ENCODE measurements at regions not wholly inside any gene's neighbourhood (a gene's known extent, or its start where the extent isn't known, plus 50 kb on each side); places are given as distances from the start of the nearest gene placed in this dataset.

DNA sequence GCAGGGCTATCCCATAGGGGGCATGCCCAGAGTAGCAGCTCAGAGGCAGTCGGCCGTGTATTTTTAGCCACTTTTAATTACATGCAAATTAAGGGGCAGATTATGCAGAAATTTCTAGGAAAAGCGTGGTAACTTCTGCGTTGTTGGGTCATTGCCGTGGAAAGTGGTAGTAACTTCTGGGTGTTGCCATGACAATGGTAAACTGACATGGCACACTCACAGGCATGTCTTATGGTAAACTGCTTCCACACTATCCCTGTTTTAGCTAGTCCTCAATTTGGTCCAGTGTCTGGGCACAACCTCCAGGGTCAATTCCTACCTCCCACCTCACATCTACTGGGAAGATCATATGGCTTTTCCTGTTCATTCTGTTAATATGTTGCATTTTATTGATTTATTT, 428.9 kb upstream of the FANCL start:
- no peak overlapping the region for H3K27ac Mint-ChIP-seq (ENCODE audit: low read depth)
- H3K9me3 Mint-ChIP-seq, result peaks cover 11% of the 10 kb centered on the region
- no peak overlapping the region for H3K4me3 Mint-ChIP-seq
- DNase-seq (ENCODE audit: low spot score in 2 of 2), result no peak
- H3K27me3 Mint-ChIP-seq, result no peaks in the 10 kb centered on the region
- no peak for ATAC-seq (replicated peaks; ENCODE audit: extremely low read depth, poor library complexity, severe bottlenecking)
- no peaks in the 10 kb centered on the region for H3K36me3 Mint-ChIP-seq (ENCODE audit: insufficient read depth)
- H3K4me1 Mint-ChIP-seq, result no peaks in the 10 kb centered on the region

DNA sequence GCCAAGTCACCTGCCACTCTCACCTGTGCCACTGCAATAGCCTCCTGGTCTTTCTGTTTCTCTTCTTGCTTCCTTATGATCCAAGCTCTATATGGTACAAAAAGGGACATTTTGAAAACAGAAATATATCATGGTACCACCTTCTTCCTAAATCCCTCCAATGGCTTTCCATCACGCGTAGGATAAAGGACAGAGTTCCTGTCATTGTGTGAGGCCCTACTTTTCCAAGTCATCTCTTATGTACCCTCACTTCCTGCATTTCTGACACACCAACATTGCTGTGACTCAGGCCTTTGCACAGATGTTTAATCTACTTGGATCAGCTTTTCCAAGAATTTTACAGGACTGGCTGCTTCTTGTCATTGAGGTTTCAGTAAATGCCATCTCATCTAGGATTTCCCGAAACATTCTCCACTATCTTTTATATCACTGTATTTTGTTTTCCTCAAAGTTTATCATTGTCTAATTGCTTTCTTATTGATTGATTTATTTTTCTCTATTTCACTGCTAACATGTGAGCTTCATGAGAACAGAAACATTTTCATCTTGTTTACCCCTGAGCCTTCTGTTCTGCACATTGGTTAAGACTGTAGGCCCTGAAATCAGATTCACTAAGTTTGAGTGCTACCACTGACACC, 426.1 kb upstream of the FANCL start:
- Mint-ChIP-seq H3K27me3 (no peaks in the 10 kb centered on the region), H3K27ac (ENCODE audit: low read depth) (no peak overlapping the region), H3K4me3 (no peak overlapping the region), H3K9me3 (peaks cover 11% of the 10 kb centered on the region), H3K36me3 (ENCODE audit: insufficient read depth) (no peaks in the 10 kb centered on the region), H3K4me1 (no peaks in the 10 kb centered on the region)
- no peak for DNase-seq (ENCODE audit: low spot score in 2 of 2)
- no peak for ATAC-seq (replicated peaks; ENCODE audit: extremely low read depth, poor library complexity, severe bottlenecking)

DNA sequence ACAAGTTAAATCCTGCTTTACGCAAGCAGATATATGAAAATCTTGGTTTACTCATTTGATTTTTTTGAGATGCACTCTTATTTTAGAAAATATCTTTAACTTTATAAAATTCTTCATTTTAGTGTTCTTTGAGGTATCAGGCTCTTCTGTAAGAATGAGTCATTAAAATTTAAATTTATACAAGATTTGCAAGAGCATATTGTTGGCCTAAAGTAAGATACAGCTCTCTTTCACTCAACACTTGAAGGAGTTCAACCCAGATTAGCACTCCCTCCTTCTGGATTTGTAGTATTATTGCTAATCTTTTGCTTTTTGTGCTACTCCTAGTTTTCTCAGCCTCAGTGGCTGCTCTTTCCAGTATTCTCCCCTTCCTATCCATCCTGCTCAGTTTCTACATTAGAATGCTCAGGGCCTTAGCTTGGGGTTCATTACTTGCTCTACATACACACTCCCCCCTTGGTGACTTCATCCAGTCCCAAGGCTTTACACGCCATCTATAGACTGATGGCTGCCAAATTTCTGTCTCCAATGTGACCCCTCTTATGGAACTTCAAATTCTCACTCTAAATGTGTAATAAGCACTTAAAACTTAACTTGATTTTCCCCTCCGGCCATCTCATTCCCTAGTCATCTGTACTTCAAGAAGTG, 425.3 kb upstream of the FANCL start:
- H3K27me3 Mint-ChIP-seq, result no peaks in the 10 kb centered on the region
- H3K36me3 Mint-ChIP-seq (ENCODE audit: insufficient read depth), result no peaks in the 10 kb centered on the region
- H3K27ac Mint-ChIP-seq (ENCODE audit: low read depth), result no peak overlapping the region
- no peaks in the 10 kb centered on the region for H3K4me1 Mint-ChIP-seq
- no peak for DNase-seq (ENCODE audit: low spot score in 2 of 2)
- H3K4me3 Mint-ChIP-seq, result no peak overlapping the region
- ATAC-seq (replicated peaks; ENCODE audit: extremely low read depth, poor library complexity, severe bottlenecking), result no peak
- peaks cover 11% of the 10 kb centered on the region for H3K9me3 Mint-ChIP-seq

DNA sequence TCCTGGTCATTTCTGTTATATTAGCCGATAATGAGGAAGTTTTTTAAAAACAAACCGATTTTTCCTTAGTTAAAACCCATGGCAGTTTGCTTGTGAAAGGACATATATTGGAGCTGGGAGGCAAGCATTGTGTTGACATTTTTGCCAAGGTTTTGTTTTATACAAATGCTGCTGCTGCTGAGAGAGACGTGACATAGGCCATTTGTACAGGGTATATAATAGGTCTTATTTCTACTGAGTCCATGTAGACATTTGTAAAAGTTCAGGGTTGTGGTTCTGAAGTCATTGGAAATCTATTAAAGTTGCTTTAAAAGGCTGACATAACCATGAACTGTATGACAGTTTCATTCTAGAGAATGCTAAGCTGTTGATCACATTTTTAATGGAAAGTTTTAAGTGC, 424.0 kb upstream of the FANCL start:
- no peaks in the 10 kb centered on the region for H3K36me3 Mint-ChIP-seq (ENCODE audit: insufficient read depth)
- ATAC-seq (replicated peaks; ENCODE audit: extremely low read depth, poor library complexity, severe bottlenecking) (no peak), DNase-seq (ENCODE audit: low spot score in 2 of 2) (no peak)
- no peaks in the 10 kb centered on the region for H3K27me3 Mint-ChIP-seq
- H3K4me1 Mint-ChIP-seq, result no peaks in the 10 kb centered on the region
- no peak overlapping the region for H3K27ac Mint-ChIP-seq (ENCODE audit: low read depth)
- H3K4me3 Mint-ChIP-seq, result no peak overlapping the region
- H3K9me3 Mint-ChIP-seq, result peaks cover 11% of the 10 kb centered on the region

DNA sequence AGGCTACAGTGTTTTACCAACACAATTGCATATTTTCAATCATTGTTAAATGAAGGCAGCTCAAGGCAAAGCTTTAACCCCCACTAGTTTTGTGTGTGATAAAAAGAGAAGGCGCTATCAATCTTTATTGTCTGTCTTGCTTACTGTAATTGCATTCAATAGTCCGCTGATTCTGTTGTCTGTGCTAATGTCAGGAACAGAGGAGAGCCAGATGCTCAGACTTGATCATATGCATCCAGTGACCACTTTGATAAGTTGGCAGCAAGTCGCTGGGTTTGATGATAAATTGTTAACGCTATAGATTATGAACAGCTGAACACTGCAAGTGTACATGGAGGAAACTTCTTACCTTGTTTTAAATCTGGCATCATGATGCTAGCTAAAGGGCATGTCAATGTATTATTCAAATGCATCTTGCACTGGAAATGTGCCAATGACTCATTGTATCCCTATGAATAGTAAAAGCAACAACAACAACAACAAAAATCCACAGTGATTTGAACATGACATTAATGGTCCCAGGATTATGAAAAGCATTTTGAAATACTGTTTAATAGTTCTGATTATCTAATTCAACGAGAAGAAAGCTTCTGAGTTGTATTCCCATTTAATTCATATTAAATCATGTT, 423.5 kb upstream of the FANCL start:
- no peak for ATAC-seq (replicated peaks; ENCODE audit: extremely low read depth, poor library complexity, severe bottlenecking)
- no peaks in the 10 kb centered on the region for H3K27me3 Mint-ChIP-seq
- DNase-seq (ENCODE audit: low spot score in 2 of 2), result no peak
- H3K4me1 Mint-ChIP-seq, result no peaks in the 10 kb centered on the region
- H3K4me3 Mint-ChIP-seq, result no peak overlapping the region
- no peak overlapping the region for H3K27ac Mint-ChIP-seq (ENCODE audit: low read depth)
- H3K36me3 Mint-ChIP-seq (ENCODE audit: insufficient read depth), result no peaks in the 10 kb centered on the region
- H3K9me3 Mint-ChIP-seq, result peaks cover 11% of the 10 kb centered on the region

DNA sequence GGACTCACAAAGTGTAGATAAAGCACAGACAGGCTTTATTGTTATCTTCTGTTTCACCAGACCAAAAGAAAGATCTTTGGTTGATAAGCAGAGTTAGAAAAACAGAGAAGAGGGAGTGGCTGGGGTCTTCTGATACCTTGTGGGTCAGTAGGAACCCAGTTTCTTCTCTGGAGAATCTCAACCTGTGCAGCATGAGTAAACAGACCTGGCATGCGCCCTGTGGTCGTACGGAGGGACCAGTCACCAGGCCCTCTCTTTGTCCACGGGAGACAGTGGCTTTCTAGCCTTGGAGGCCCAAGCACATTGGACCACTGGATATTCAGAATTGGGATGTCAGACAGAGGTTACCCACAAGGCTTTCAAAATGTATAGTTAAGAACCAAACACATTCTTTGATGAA, 418.9 kb upstream of the FANCL start:
- H3K4me3 Mint-ChIP-seq, result no peak overlapping the region
- no peak for ATAC-seq (replicated peaks; ENCODE audit: extremely low read depth, poor library complexity, severe bottlenecking)
- no peaks in the 10 kb centered on the region for H3K4me1 Mint-ChIP-seq
- no peak overlapping the region for H3K27ac Mint-ChIP-seq (ENCODE audit: low read depth)
- no peaks in the 10 kb centered on the region for H3K36me3 Mint-ChIP-seq (ENCODE audit: insufficient read depth)
- no peaks in the 10 kb centered on the region for H3K27me3 Mint-ChIP-seq
- no peak for DNase-seq (ENCODE audit: low spot score in 2 of 2)
- no peaks in the 10 kb centered on the region for H3K9me3 Mint-ChIP-seq

DNA sequence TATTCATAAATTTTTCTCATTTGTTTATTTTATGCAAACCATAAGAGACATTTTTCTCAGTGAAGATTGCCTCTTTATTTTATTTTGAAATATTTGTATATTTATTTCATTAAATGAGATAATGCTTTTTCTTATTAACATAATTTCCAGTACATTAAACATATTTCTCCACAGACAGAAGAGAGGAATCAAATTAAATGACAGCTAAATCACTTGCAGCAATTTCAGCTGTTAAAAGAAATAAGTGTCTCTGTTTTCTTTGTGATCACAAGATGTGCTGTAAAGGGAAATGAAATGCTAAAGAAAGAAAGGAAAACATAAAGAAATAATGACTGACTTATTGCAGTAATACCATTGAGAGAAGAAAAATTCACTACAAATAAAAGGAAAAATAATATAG, 414.0 kb upstream of the FANCL start:
- no peaks in the 10 kb centered on the region for H3K36me3 Mint-ChIP-seq (ENCODE audit: insufficient read depth)
- no peaks in the 10 kb centered on the region for H3K27me3 Mint-ChIP-seq

DNA sequence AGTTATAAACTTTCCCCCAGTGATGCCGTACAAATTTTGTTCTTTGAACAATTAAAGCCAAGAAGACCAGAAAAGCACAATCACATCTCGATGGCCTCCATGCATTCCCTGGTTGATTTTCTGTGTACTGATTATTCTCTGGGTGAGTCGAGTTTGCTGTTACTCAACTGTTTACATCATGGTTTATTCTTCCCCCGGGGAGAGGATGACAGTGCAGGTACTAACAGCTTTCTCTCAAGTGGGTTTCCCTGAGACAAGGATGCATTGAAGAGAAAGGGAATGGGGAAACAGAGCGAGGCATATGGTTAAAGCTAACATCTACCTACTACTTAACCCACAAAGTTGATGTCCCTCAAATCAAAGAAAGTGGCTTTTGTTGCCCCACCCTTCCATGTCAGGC, 410.8 kb upstream of the FANCL start:
- Mint-ChIP-seq H3K4me1 (no peaks in the 10 kb centered on the region), H3K27me3 (no peaks in the 10 kb centered on the region), H3K36me3 (ENCODE audit: insufficient read depth) (no peaks in the 10 kb centered on the region), H3K4me3 (no peak overlapping the region), H3K9me3 (no peaks in the 10 kb centered on the region), H3K27ac (ENCODE audit: low read depth) (no peak overlapping the region)
- DNase-seq (ENCODE audit: low spot score in 2 of 2), result no peak
- no peak for ATAC-seq (replicated peaks; ENCODE audit: extremely low read depth, poor library complexity, severe bottlenecking)

More for the DNA sequence above, 414.0 kb upstream of the FANCL start:
- DNase-seq (ENCODE audit: low spot score in 2 of 2) (no peak), ATAC-seq (replicated peaks; ENCODE audit: extremely low read depth, poor library complexity, severe bottlenecking) (no peak)
- Mint-ChIP-seq H3K9me3 (no peaks in the 10 kb centered on the region), H3K4me3 (no peak overlapping the region), H3K27ac (ENCODE audit: low read depth) (no peak overlapping the region), H3K4me1 (no peaks in the 10 kb centered on the region)

DNA sequence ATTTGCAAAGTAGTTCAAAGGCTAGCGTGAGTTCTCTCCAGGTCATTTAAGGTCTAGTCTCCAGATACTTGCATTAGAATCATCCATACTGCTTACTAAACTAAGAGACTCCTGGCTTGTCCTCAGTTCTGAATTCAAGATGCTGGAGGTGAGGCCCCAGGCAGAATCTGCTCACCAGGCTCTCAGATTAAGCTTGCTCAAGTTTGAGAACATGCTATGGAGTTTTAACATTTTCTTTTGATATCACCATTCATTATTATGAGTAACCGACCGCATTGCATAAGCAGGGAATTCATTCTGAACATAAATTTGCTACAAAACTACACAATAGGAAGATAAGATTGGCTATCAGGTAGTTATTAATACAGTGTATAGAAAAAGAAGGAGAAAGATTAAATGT, 409.7 kb upstream of the FANCL start:
- H3K9me3 Mint-ChIP-seq, result no peaks in the 10 kb centered on the region
- H3K36me3 Mint-ChIP-seq (ENCODE audit: insufficient read depth), result no peaks in the 10 kb centered on the region
- H3K27ac Mint-ChIP-seq (ENCODE audit: low read depth), result no peak overlapping the region
- DNase-seq (ENCODE audit: low spot score in 2 of 2), result no peak
- no peaks in the 10 kb centered on the region for H3K27me3 Mint-ChIP-seq
- H3K4me1 Mint-ChIP-seq, result no peaks in the 10 kb centered on the region
- H3K4me3 Mint-ChIP-seq, result no peak overlapping the region
- no peak for ATAC-seq (replicated peaks; ENCODE audit: extremely low read depth, poor library complexity, severe bottlenecking)

DNA sequence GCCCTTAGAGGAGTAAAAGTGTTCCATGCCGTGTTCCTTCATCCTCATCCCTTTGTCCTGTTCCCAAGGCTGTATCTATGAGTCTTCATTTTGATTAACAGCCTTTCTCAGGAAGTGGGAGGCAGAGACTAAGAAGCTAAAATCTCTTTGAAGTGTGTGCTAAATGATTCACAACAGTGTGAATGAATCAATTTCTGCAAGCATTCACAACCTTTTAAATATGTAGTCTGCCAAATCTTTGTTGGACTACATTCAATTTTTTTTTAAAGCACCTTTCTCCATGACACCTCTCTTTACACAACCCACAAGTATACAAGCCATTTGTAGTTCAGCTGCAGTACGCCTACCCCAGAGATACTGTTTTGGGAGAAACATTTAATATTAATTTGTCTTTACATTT, 408.6 kb upstream of the FANCL start:
- ATAC-seq (replicated peaks; ENCODE audit: extremely low read depth, poor library complexity, severe bottlenecking) (no peak), DNase-seq (ENCODE audit: low spot score in 2 of 2) (no peak)
- H3K4me3 Mint-ChIP-seq, result no peak overlapping the region
- no peak overlapping the region for H3K27ac Mint-ChIP-seq (ENCODE audit: low read depth)
- no peaks in the 10 kb centered on the region for H3K4me1 Mint-ChIP-seq
- no peaks in the 10 kb centered on the region for H3K9me3 Mint-ChIP-seq
- H3K36me3 Mint-ChIP-seq (ENCODE audit: insufficient read depth), result no peaks in the 10 kb centered on the region
- no peaks in the 10 kb centered on the region for H3K27me3 Mint-ChIP-seq

DNA sequence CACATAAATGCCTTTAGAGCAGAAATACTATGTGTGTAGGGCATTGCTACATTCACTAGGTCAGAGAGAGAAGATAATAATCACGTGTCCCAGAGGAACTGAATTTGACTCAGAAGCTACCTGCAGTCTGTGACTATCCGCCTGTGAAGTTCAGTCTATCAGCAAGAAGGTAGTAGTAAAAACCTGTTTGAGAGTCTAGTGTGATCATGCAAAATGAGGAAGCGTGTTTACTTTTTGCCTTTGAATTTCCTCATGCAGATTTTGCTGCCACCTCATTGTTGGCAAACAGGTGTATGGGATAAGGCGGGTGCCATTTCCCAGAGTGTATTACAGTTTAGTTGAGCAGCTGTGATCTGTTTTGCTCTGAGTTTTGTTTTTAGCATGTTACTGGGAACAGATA, 403.9 kb upstream of the FANCL start:
- Mint-ChIP-seq H3K27ac (ENCODE audit: low read depth) (no peak overlapping the region), H3K4me3 (no peak overlapping the region), H3K36me3 (ENCODE audit: insufficient read depth) (no peaks in the 10 kb centered on the region), H3K9me3 (peaks cover 6% of the 10 kb centered on the region), H3K4me1 (no peaks in the 10 kb centered on the region), H3K27me3 (no peaks in the 10 kb centered on the region)
- ATAC-seq (replicated peaks; ENCODE audit: extremely low read depth, poor library complexity, severe bottlenecking) (no peak), DNase-seq (ENCODE audit: low spot score in 2 of 2) (no peak)

DNA sequence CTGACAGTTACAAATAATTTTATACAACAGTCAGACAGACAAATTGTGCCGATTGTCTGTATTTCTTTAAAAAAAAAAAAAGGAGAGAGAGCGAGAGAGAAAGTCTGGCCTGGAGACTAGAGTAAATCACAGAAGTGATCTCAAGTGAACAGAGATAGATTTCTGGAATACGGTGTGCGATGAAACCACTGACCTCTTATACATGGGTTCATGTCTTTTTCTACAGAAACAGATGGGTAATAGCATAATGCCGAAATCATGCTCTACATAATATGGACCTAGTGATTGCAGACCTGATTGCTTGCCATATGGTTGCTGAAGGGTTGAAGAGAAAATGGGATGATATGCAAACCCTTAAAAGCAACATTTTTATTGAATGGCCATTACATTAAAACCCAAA, 403.3 kb upstream of the FANCL start:
- Mint-ChIP-seq H3K9me3 (peaks cover 6% of the 10 kb centered on the region), H3K27ac (ENCODE audit: low read depth) (no peak overlapping the region), H3K4me3 (no peak overlapping the region), H3K27me3 (no peaks in the 10 kb centered on the region), H3K4me1 (no peaks in the 10 kb centered on the region), H3K36me3 (ENCODE audit: insufficient read depth) (no peaks in the 10 kb centered on the region)
- ATAC-seq (replicated peaks; ENCODE audit: extremely low read depth, poor library complexity, severe bottlenecking), result no peak
- no peak for DNase-seq (ENCODE audit: low spot score in 2 of 2)

DNA sequence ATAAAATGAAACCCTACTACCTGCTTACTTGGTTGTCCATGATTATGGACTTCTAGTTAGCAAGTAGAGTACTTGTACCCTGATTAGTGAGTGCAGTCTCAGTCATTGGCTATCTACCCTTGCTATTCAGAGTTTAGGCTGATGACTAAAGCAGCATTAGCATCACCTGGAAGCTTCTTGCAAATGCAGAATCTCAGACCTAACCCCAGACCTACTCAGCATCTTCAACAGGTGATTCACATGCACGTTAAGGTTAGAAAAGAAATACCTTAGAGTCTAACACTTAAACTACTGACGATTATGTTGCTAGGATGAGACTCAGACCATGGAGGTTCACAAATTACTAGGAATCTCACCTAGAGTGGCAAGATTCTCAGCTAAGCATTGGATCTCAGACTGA, 399.9 kb upstream of the FANCL start:
- no peak for ATAC-seq (replicated peaks; ENCODE audit: extremely low read depth, poor library complexity, severe bottlenecking)
- H3K4me1 Mint-ChIP-seq, result no peaks in the 10 kb centered on the region
- H3K36me3 Mint-ChIP-seq (ENCODE audit: insufficient read depth), result no peaks in the 10 kb centered on the region
- DNase-seq (ENCODE audit: low spot score in 2 of 2), result no peak
- no peak overlapping the region for H3K4me3 Mint-ChIP-seq
- H3K27ac Mint-ChIP-seq (ENCODE audit: low read depth), result no peak overlapping the region
- H3K9me3 Mint-ChIP-seq, result peaks cover 11% of the 10 kb centered on the region
- no peaks in the 10 kb centered on the region for H3K27me3 Mint-ChIP-seq
